Bronchial epithelial cell (primary cell): ENCODE measurements at regions not wholly inside any gene's neighbourhood (a gene's known extent, or its start where the extent isn't known, plus 50 kb on each side); places are given as distances from the start of the nearest gene placed in this dataset.

ENCODE experiments used
- DNase-seq: peaks from one replicate; pipeline ENCODE4 v3.0.0-alpha.2; 2010; ENCODE audit warnings: low read depth
- FAIRE-seq: peaks from 2 replicates; lab custom pipeline; 2011; peaks lifted over from hg19 to GRCh38; lab: Jason Lieb, UNC
- H3K27me3 ChIP-seq: 2 replicates; pipeline ENCODE4 v1.5.1; 2011; ENCODE audit warnings: low read length; ENCODE audit not compliant: control insufficient read depth, insufficient read depth
- H3K36me3 ChIP-seq: 2 replicates; pipeline ENCODE4 v1.5.1; 2011; ENCODE audit warnings: low read length; ENCODE audit not compliant: control insufficient read depth, insufficient read depth
- H3K4me3 ChIP-seq: 2 replicates; pipeline ENCODE4 v1.5.1; 2011; ENCODE audit warnings: mild to moderate bottlenecking, low read depth, low read length, control low read depth
- CTCF ChIP-seq: IDR thresholded peaks from 2 replicates; pipeline ENCODE4 v1.5.1; 2011; ENCODE audit warnings: mild to moderate bottlenecking, moderate library complexity, low read length, control low read depth, inconsistent platforms; ENCODE audit not compliant: insufficient read depth, severe bottlenecking

GRCh38 chr2:37784071-37784758, 112.8 kb upstream of the CDC42EP3 start:
- FAIRE-seq, result no peak
- Histone ChIP-seq H3K27me3 (no peaks in the 10 kb centered on the region), H3K36me3 (no peaks in the 10 kb centered on the region), H3K4me3 (no peak overlapping the region)
- peak; percentile 62 for DNase-seq
- no peak for TF ChIP-seq CTCF

GRCh38 chr2:37784759-37785149, 113.3 kb upstream of the CDC42EP3 start:
- FAIRE-seq, result no peak
- no peak for TF ChIP-seq CTCF

GRCh38 chr2:37786191-37786698, 114.8 kb upstream of the CDC42EP3 start:
- no peak for TF ChIP-seq CTCF
- FAIRE-seq (no peak), DNase-seq (peak; percentile 59)
- no peaks in the 10 kb centered on the region for H3K27me3 ChIP-seq
- no peak overlapping the region for H3K4me3 ChIP-seq
- no peaks in the 10 kb centered on the region for H3K36me3 ChIP-seq

More at GRCh38 chr2:37784759-37785149, 113.3 kb upstream of the CDC42EP3 start:
- Histone ChIP-seq H3K4me3 (no peak overlapping the region), H3K36me3 (no peaks in the 10 kb centered on the region), H3K27me3 (no peaks in the 10 kb centered on the region)
- no peak for DNase-seq

DNA sequence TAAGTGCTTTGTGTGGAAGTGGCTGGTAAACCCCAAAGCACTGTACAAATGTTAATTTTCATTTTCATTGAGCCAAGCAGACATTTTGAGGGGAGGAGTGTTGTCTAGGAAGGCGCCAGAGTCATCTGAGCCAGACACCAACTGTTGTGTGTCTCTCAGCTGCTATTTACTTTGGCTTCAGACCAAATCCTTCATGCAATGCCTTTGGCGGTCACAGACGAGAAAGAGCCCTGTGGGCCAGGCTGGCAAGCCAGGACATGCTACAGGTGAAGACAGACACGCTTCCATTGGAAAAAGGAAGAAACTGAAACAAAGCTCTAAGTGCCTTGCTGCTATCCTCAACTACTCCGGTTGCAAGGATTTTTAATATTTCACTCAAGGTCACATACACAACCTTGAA, 115.4 kb upstream of the CDC42EP3 start:
- no peak for TF ChIP-seq CTCF
- DNase-seq (peak; percentile 99), FAIRE-seq (no peak)
- Histone ChIP-seq H3K4me3 (no peak overlapping the region), H3K27me3 (no peaks in the 10 kb centered on the region), H3K36me3 (no peaks in the 10 kb centered on the region)

- no peaks in the 10 kb centered on the region for H3K27me3 ChIP-seq
- no peaks in the 10 kb centered on the region for H3K36me3 ChIP-seq
- no peak overlapping the region for H3K4me3 ChIP-seq
- FAIRE-seq, result no peak
- TF ChIP-seq CTCF, result no peak
- no peak for DNase-seq
Measured at GRCh38 chr2:37788602-37789209, 117.3 kb upstream of the CDC42EP3 start.
